ENCODE measurements at regions not wholly inside any gene's neighbourhood (a gene's known extent, or its start where the extent isn't known, plus 50 kb on each side); places are given as distances from the start of the nearest gene placed in this dataset.

GRCh38 chr18:57890266-57890665, 87.2 kb upstream of the ATP8B1 start:
- Histone ChIP-seq H2BK120ac (ENCODE audit: insufficient read depth, low read length, poor library complexity) (no peak overlapping the region), H3K27ac (ENCODE audit: low read depth, low read length) (no peak overlapping the region), H3K9ac (ENCODE audit: low read length) (no peak overlapping the region), H3K23ac (ENCODE audit: low read length) (no peak overlapping the region), H3K79me1 (ENCODE audit: low read length) (no peaks in the 10 kb centered on the region), H3K4me2 (ENCODE audit: low read length) (no peak overlapping the region), H2AK5ac (ENCODE audit: low read length) (no peak overlapping the region), H3K14ac (ENCODE audit: low read length) (no peak overlapping the region), H4K8ac (ENCODE audit: low read depth, low read length) (no peak overlapping the region), H3K4me1 (ENCODE audit: control insufficient read depth in 1 of 2, insufficient read depth in 2 of 2, low read length in 2 of 2) (no peaks in the 10 kb centered on the region), H2BK5ac (ENCODE audit: low read depth, low read length, poor library complexity) (no peak overlapping the region), H3K36me3 (ENCODE audit: control insufficient read depth in 1 of 2, insufficient read depth in 2 of 2, low read length in 2 of 2) (no peaks in the 10 kb centered on the region), H3K9me3 (ENCODE audit: insufficient read depth, low read depth, low read length) (peaks cover 3% of the 10 kb centered on the region), H3K27me3 (ENCODE audit: insufficient read depth, low read length) (no peaks in the 10 kb centered on the region), H3K79me2 (ENCODE audit: control insufficient read depth, insufficient read depth, low read length, poor library complexity) (no peaks in the 10 kb centered on the region), H3K18ac (ENCODE audit: low read length) (no peak overlapping the region), H2BK12ac (ENCODE audit: low read length) (no peak overlapping the region), H2AFZ (ENCODE audit: insufficient read depth, low read length, poor library complexity) (no peak overlapping the region), H4K91ac (ENCODE audit: low read depth, low read length) (no peak overlapping the region), H3K4me3 (ENCODE audit: low read depth, low read length) (no peak overlapping the region), H3K4ac (ENCODE audit: low read depth, low read length) (no peak overlapping the region), H4K12ac (ENCODE audit: low read depth, low read length) (no peak overlapping the region)
- DNase-seq = no peak
- no CpG with 5 or more reads among the region's 3 CpGs for WGBS (ENCODE audit: extremely low coverage, insufficient coverage, insufficient read length)

GRCh38 chr18:57889841-57890240, 86.7 kb upstream of the ATP8B1 start:
- Histone ChIP-seq H3K9me3 (ENCODE audit: insufficient read depth, low read depth, low read length) (peaks cover 3% of the 10 kb centered on the region), H2AK5ac (ENCODE audit: low read length) (no peak overlapping the region), H3K4me1 (ENCODE audit: control insufficient read depth in 1 of 2, insufficient read depth in 2 of 2, low read length in 2 of 2) (no peaks in the 10 kb centered on the region), H3K18ac (ENCODE audit: low read length) (no peak overlapping the region), H2AFZ (ENCODE audit: insufficient read depth, low read length, poor library complexity) (no peak overlapping the region), H2BK12ac (ENCODE audit: low read length) (no peak overlapping the region), H3K4me2 (ENCODE audit: low read length) (no peak overlapping the region), H4K12ac (ENCODE audit: low read depth, low read length) (no peak overlapping the region), H3K4ac (ENCODE audit: low read depth, low read length) (no peak overlapping the region), H3K27me3 (ENCODE audit: insufficient read depth, low read length) (no peaks in the 10 kb centered on the region), H2BK120ac (ENCODE audit: insufficient read depth, low read length, poor library complexity) (no peak overlapping the region), H3K9ac (ENCODE audit: low read length) (no peak overlapping the region), H2BK5ac (ENCODE audit: low read depth, low read length, poor library complexity) (no peak overlapping the region), H4K91ac (ENCODE audit: low read depth, low read length) (no peak overlapping the region), H3K36me3 (ENCODE audit: control insufficient read depth in 1 of 2, insufficient read depth in 2 of 2, low read length in 2 of 2) (no peaks in the 10 kb centered on the region), H4K8ac (ENCODE audit: low read depth, low read length) (no peak overlapping the region), H3K79me1 (ENCODE audit: low read length) (no peaks in the 10 kb centered on the region), H3K27ac (ENCODE audit: low read depth, low read length) (no peak overlapping the region), H3K79me2 (ENCODE audit: control insufficient read depth, insufficient read depth, low read length, poor library complexity) (no peaks in the 10 kb centered on the region), H3K23ac (ENCODE audit: low read length) (no peak overlapping the region), H3K4me3 (ENCODE audit: low read depth, low read length) (no peak overlapping the region), H3K14ac (ENCODE audit: low read length) (no peak overlapping the region)
- WGBS (ENCODE audit: extremely low coverage, insufficient coverage, insufficient read length) = no CpG with 5 or more reads among the region's 1 CpG
- DNase-seq = no peak

DNA sequence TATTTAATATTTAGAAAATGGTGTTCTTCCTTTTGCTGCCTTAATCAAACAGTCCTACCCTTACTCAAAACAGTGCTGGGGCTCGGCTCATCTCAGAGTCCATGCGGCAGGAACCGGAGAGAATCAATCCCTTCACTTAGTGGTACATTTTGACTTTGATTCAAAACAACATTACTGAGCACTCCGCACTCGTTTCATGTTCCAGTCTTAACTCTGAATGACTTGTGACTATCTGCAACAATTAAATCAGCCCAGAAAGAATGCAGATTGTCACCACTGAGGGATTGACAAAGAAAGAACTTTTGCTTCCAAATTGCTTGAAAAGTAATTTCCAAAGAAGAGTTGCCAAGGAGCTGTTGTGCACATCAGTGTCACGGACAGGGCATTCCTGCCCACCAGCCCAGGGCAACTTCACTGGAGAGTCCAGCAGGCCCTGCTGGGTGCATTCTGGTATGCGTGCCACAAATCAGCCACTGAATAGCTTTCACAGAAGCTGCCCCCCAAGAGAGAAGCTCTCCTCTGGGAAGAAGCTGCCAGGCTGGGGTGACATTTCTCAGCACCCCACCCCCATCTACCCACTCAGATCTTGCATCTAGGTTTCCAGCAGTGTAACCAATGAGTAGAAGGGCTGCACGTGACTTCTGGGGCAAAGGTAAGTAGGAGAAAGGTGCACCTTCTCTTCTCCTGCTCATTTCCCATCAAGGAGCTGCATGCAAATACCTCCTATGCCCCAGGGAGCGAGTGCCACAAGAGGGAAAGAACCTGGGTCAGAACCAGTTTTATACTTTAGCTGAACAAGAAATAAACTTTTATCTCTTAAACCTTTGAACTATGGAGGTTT, 84.6 kb upstream of the ATP8B1 start:
- no peak overlapping the region for H3K27ac ChIP-seq (ENCODE audit: low read depth, low read length)
- no peaks in the 10 kb centered on the region for H3K27me3 ChIP-seq (ENCODE audit: insufficient read depth, low read length)
- WGBS (ENCODE audit: extremely low coverage, insufficient coverage, insufficient read length) = no CpG with 5 or more reads among the region's 9 CpGs
- no peaks in the 10 kb centered on the region for H3K36me3 ChIP-seq (ENCODE audit: control insufficient read depth in 1 of 2, insufficient read depth in 2 of 2, low read length in 2 of 2)
- no peak overlapping the region for H3K4ac ChIP-seq (ENCODE audit: low read depth, low read length)
- H4K91ac ChIP-seq (ENCODE audit: low read depth, low read length) = no peak overlapping the region
- H3K23ac ChIP-seq (ENCODE audit: low read length) = no peak overlapping the region
- peaks cover 3% of the 10 kb centered on the region for H3K9me3 ChIP-seq (ENCODE audit: insufficient read depth, low read depth, low read length)
- no peak overlapping the region for H2AFZ ChIP-seq (ENCODE audit: insufficient read depth, low read length, poor library complexity)
- H2AK5ac ChIP-seq (ENCODE audit: low read length) = no peak overlapping the region
- no peak overlapping the region for H2BK12ac ChIP-seq (ENCODE audit: low read length)
- H4K8ac ChIP-seq (ENCODE audit: low read depth, low read length) = no peak overlapping the region
- H3K4me3 ChIP-seq (ENCODE audit: low read depth, low read length) = no peak overlapping the region
- no peak overlapping the region for H3K4me2 ChIP-seq (ENCODE audit: low read length)
- no peaks in the 10 kb centered on the region for H3K79me1 ChIP-seq (ENCODE audit: low read length)
- H4K12ac ChIP-seq (ENCODE audit: low read depth, low read length) = no peak overlapping the region
- no peak overlapping the region for H2BK5ac ChIP-seq (ENCODE audit: low read depth, low read length, poor library complexity)
- H3K18ac ChIP-seq (ENCODE audit: low read length) = no peak overlapping the region
- H3K14ac ChIP-seq (ENCODE audit: low read length) = no peak overlapping the region
- H3K9ac ChIP-seq (ENCODE audit: low read length) = no peak overlapping the region
- no peak for DNase-seq
- no peaks in the 10 kb centered on the region for H3K4me1 ChIP-seq (ENCODE audit: control insufficient read depth in 1 of 2, insufficient read depth in 2 of 2, low read length in 2 of 2)
- H3K79me2 ChIP-seq (ENCODE audit: control insufficient read depth, insufficient read depth, low read length, poor library complexity) = no peaks in the 10 kb centered on the region
- no peak overlapping the region for H2BK120ac ChIP-seq (ENCODE audit: insufficient read depth, low read length, poor library complexity)

DNA sequence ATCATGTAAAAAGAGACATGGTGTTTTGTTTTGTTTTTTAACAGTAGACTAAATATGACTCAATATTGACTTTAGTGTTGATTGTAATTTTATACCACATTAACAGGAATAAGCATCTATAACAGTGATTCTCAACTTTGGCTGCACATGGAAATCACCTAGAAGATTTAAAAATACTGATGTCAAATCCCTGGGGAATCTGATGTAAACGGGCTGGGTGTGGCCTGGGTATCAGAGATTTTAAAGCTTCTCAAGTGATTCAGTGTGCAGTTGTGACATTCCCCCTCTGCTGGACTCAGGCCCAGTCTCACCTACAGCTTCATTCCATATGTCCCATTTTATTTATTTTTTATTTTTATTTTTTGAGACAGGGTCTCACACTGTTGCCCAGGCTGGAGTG, 82.8 kb upstream of the ATP8B1 start:
- Histone ChIP-seq H3K9me3 (ENCODE audit: insufficient read depth, low read depth, low read length) (peaks cover 3% of the 10 kb centered on the region), H4K91ac (ENCODE audit: low read depth, low read length) (no peak overlapping the region), H4K12ac (ENCODE audit: low read depth, low read length) (no peak overlapping the region), H3K4me2 (ENCODE audit: low read length) (no peak overlapping the region), H3K18ac (ENCODE audit: low read length) (no peak overlapping the region), H3K4me3 (ENCODE audit: low read depth, low read length) (no peak overlapping the region), H3K27ac (ENCODE audit: low read depth, low read length) (no peak overlapping the region), H3K27me3 (ENCODE audit: insufficient read depth, low read length) (no peaks in the 10 kb centered on the region), H2AK5ac (ENCODE audit: low read length) (no peak overlapping the region), H2BK5ac (ENCODE audit: low read depth, low read length, poor library complexity) (no peak overlapping the region), H3K4ac (ENCODE audit: low read depth, low read length) (no peak overlapping the region), H2BK12ac (ENCODE audit: low read length) (no peak overlapping the region), H2AFZ (ENCODE audit: insufficient read depth, low read length, poor library complexity) (no peak overlapping the region), H3K9ac (ENCODE audit: low read length) (no peak overlapping the region), H2BK120ac (ENCODE audit: insufficient read depth, low read length, poor library complexity) (no peak overlapping the region), H3K36me3 (ENCODE audit: control insufficient read depth in 1 of 2, insufficient read depth in 2 of 2, low read length in 2 of 2) (no peaks in the 10 kb centered on the region), H3K79me2 (ENCODE audit: control insufficient read depth, insufficient read depth, low read length, poor library complexity) (no peaks in the 10 kb centered on the region), H3K79me1 (ENCODE audit: low read length) (no peaks in the 10 kb centered on the region), H3K23ac (ENCODE audit: low read length) (no peak overlapping the region), H4K8ac (ENCODE audit: low read depth, low read length) (no peak overlapping the region), H3K14ac (ENCODE audit: low read length) (no peak overlapping the region), H3K4me1 (ENCODE audit: control insufficient read depth in 1 of 2, insufficient read depth in 2 of 2, low read length in 2 of 2) (no peaks in the 10 kb centered on the region)
- no CpG with 5 or more reads among the region's 1 CpG for WGBS (ENCODE audit: extremely low coverage, insufficient coverage, insufficient read length)
- DNase-seq = no peak
